HG03571 (cell line): ENCODE measurements at regions not wholly inside any gene's neighbourhood (a gene's known extent, or its start where the extent isn't known, plus 50 kb on each side); places are given as distances from the start of the nearest gene placed in this dataset.
"Not testable (repeated sequence)": the region's sequence is repeated elsewhere in the genome, so short reads cannot be mapped to it uniquely, and the experiment has no call there.

Source experiments
- ATAC-seq: cut with Tn5 transposase; IDR thresholded peaks from one replicate; pipeline ENCODE4 v1.9.1; 2021; ENCODE audit not compliant: unreplicated experiment

GRCh38 chr6:23826572-23826971, 299.4 kb upstream of the NRSN1 start:
- ATAC-seq: no peak

DNA sequence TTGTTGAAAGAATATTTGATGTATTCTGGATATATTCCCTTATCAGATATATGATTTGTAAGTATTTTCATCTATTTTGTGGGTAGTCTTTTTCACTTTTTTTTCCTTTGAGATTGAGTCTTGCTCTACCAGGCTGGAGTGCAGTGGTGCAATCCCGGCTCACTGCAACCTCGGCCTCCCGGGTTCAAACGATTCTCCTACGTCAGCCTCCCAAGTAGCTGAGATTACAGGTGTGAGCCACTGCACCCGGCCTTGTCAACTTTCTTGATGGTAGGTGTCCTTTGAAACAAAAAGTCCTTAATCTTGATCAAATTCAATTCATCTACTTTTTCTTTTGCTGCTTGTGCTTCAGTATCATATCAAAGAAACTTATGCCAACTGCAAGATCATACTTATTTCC, 297.2 kb upstream of the NRSN1 start:
- ATAC-seq: no peak

- ATAC-seq: no peak
These were observed 284.9 kb upstream of the NRSN1 start for GRCh38 chr6:23841116-23841515.

DNA sequence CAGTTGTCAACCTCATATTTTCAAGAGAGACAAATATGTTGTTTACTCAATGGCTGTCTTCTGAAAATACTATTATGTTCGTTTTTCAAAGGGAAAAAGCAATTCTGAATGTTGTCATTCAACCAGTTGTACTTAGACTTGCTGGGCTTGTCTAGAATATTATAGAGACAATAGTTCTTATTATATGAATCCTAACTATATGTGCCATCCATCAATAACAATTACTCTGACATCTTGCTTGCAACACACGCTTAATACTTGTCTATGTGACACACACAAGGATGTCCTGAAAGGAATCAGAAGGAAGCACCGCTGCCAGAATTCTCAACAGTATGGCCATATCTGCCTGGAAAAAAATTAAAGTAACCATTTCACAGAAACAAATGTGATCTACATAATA, 283.3 kb upstream of the NRSN1 start:
- no peak for ATAC-seq

GRCh38 chr6:23851522-23851921, 274.5 kb upstream of the NRSN1 start:
- ATAC-seq: no peak

DNA sequence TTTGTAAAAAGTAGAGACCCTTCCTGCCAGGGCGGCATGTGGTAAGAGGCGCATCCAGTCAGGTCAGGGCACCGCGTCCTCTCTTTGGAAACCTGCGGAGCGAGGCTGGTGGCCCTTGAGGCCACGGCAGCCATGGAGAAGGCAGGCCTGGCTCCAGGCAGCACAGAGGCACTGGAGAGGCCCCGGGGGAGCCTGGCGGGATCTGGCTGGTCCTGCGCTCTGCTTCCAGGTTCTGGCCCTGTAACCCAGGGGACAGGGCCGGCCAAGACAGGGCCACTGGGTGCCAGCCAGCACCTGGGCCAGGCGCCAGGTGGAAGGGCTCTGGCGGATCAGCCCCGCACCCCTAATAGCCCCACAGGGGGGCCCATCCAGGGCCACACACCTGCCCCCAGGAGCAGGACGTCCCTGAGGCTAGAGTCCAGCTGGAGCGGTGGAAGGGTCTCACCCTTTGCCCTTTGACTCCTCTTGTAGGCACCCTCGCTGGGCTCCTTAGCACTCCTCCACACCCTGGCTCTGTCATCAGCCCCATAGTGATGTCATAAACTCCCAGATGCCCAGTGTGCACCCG, 272.4 kb upstream of the NRSN1 start:
- not testable (repeated sequence) for ATAC-seq

- ATAC-seq: not testable (repeated sequence)
These were observed 271.9 kb upstream of the NRSN1 start for GRCh38 chr6:23854154-23854553.

GRCh38 chr6:23855497-23856116, 270.4 kb upstream of the NRSN1 start:
- ATAC-seq: no peak

DNA sequence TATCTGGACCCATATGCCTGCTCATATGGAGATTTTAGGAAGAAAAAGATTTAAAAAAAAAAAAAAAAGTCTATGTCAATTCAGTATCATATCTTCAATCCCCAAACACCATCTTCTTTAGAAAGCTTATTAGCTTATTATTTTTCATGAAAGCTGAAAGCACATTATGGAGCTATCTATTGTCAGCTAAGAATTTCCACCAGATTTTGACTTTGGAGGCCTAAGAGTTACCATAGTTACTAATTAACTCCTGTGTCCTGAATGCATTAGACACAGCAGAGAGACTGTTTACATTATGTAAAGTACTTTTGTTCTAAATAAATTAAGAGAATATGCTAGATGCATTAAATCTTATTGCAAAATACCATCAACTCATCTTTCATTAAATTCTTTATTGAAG, 255.5 kb upstream of the NRSN1 start:
- no peak for ATAC-seq

GRCh38 chr6:23873161-23873560, 252.9 kb upstream of the NRSN1 start:
- no peak for ATAC-seq

DNA sequence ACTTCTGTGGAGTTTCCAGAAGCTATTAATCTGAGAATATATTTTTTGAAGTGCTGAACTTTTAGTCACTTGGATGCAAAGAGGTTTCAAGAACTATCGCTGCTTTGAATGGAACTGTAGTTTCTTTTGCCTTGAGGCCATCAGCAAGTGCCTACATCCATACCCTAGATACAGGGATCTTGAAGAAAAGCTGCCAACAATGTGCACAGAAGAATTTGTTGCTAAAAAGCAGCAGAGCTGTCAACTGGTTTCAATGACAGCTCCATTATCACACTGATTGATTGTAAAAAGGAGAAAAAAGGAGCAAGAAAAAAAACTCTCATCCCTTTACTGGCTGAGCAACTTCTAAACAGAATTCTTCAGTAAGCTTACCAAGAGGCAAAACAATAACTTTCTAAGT, 251.0 kb upstream of the NRSN1 start:
- ATAC-seq: no peak

GRCh38 chr6:23879816-23880215, 246.2 kb upstream of the NRSN1 start:
- ATAC-seq: no peak

DNA sequence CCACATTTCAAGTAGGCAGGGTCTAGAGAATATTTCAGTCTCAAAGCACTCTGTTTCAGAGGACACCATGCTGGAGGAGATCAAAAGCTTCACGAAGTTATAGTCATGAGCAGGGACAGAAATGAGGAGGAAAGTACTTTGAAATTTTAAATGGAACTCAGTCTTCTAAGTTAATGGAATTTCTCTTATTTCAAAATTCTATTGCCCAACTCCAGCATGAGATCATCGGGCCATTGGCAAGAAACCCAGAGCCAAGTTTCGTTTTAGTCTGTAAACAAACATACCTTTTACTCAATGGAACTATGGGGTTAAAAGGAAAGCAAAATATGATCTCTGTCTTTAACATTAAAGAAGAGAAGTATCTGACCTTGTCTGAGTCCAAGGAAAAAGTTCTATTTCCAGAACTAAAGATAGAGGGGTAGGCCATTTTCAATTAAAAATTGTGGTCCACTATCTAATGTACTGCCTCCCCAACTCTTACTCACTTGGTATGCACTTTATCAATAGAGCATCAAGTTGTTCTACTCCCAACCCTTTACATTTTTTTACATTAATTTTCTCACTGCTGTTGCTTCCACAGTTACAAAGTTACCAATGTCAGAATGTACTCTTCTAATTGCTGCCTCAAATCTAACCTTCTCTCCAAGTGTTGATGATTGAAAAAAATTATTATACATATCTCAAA, 235.3 kb upstream of the NRSN1 start:
- ATAC-seq: no peak

- ATAC-seq: no peak
These were observed 220.7 kb upstream of the NRSN1 start for GRCh38 chr6:23905133-23905815.

- ATAC-seq: no peak
These were observed 215.6 kb upstream of the NRSN1 start for GRCh38 chr6:23910420-23910819.

- no peak for ATAC-seq
These were observed 198.1 kb upstream of the NRSN1 start for GRCh38 chr6:23927935-23928334.

- ATAC-seq: no peak
These were observed 196.8 kb upstream of the NRSN1 start for GRCh38 chr6:23929201-23929600.

GRCh38 chr6:23940466-23940865, 185.5 kb upstream of the NRSN1 start:
- ATAC-seq: no peak

GRCh38 chr6:23951691-23952090, 174.3 kb upstream of the NRSN1 start:
- no peak for ATAC-seq

DNA sequence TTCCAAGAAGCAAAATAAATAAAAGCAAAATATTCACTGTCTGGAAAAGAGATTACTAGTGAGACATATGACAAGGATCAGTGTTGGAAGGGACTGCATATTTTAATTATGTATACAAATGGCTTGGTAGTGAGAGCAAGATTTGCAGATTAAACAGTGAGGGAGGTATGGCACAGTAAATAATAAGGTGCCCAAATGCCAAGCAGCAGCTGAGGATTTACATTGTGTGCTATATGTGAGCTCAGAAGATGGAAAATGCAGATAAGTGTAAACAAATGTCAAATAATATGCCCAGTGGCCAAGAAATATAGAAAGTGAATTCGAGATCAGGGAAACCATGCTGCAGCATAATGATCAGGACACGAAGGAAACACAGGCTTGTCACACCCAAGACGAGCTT, 173.8 kb upstream of the NRSN1 start:
- ATAC-seq: no peak

- no peak for ATAC-seq
These were observed 172.0 kb upstream of the NRSN1 start for GRCh38 chr6:23953976-23954375.

- no peak for ATAC-seq
These were observed 169.0 kb upstream of the NRSN1 start for GRCh38 chr6:23957017-23957416.
